Psoas muscle (tissue), 7 donors: ENCODE measurements at regions not wholly inside any gene's neighbourhood (a gene's known extent, or its start where the extent isn't known, plus 50 kb on each side); places are given as distances from the start of the nearest gene placed in this dataset.
"Not testable (repeated sequence)": the region's sequence is repeated elsewhere in the genome, so short reads cannot be mapped to it uniquely, and the experiment has no call there.

Source experiments
- ATAC-seq, 4 donors: fragments of 200-7000 bp; cut with Tn5 transposase; one replicate each; pipeline ENCODE4 v1.9.1; 2020; ENCODE audit warnings: moderate library complexity in 3 of 4, mild to moderate bottlenecking in 2 of 4
- DNase-seq, 2 donors: peaks; one replicate each; pipeline ENCODE4 v3.0.0-alpha.2; 2020
- H3K27ac ChIP-seq: fragments of 200-600 bp; one replicate; pipeline ENCODE4 v1.8.0; 2022
- H3K27me3 ChIP-seq, 3 donors: fragments of 200-600 bp in 1 of 3; one replicate each; pipeline versions ENCODE4 v1.6.1 to v1.8.0; 2013 to 2022; ENCODE audit warnings: low read length in 2 of 3, mild to moderate bottlenecking in 2 of 3, moderate library complexity in 1 of 3; ENCODE audit not compliant: insufficient read depth in 3 of 3
- H3K36me3 ChIP-seq, 2 donors: fragments of 200-600 bp in 1 of 2; one replicate each; pipeline versions ENCODE4 v1.6.1 to v1.8.0; 2013 to 2022; ENCODE audit warnings: low read depth in 1 of 2, mild to moderate bottlenecking in 1 of 2, moderate library complexity in 1 of 2; ENCODE audit not compliant: insufficient read depth in 1 of 2
- H3K4me1 ChIP-seq: fragments of 200-600 bp; one replicate; pipeline ENCODE4 v1.8.0; 2022
- H3K4me3 ChIP-seq: fragments of 200-600 bp; one replicate; pipeline ENCODE4 v1.8.0; 2022; ENCODE audit warnings: mild to moderate bottlenecking
- H3K9me3 ChIP-seq: fragments of 200-600 bp; one replicate; pipeline ENCODE4 v1.8.0; 2022
- WGBS, 3 donors: extraction: QIAGEN DNeasy Blood & Tissue Kit; methylation state at CpG; one replicate each; pipeline versions ENCODE4 v1.1.6 to v1.1.7; 2013; 5-methylcytosine and 5-hydroxymethylcytosine counted together
- intact Hi-C, 2 donors: fragments of 100-400 bp; cut with DNase I; formaldehyde crosslinking; loops; one replicate each; pipeline versions ENCODE4 v1.11.0 to v1.14.2; 2022
- TF ChIP-seq, protein P1 (sequence below): fragments of 200-600 bp; IDR thresholded peaks from one replicate; pipeline ENCODE4 v1.8.0; 2022; ENCODE audit warnings: antibody characterized with exemption
- donor health status: healthy with polysubstance abuse.
- donor health status: DM: no; HTN: no; CAD: no; lungs with moderate emphysema.
- donor health status: Bipolar disorder and iron deficiency.
- donor health status: healthy.
- donor health status: DM: yes; HTN: yes; CAD: no.
- donor health status: DM: no; HTN: no; CAD: no.
- donor health status: DM: yes; HTN: yes; CAD: no.

DNA sequence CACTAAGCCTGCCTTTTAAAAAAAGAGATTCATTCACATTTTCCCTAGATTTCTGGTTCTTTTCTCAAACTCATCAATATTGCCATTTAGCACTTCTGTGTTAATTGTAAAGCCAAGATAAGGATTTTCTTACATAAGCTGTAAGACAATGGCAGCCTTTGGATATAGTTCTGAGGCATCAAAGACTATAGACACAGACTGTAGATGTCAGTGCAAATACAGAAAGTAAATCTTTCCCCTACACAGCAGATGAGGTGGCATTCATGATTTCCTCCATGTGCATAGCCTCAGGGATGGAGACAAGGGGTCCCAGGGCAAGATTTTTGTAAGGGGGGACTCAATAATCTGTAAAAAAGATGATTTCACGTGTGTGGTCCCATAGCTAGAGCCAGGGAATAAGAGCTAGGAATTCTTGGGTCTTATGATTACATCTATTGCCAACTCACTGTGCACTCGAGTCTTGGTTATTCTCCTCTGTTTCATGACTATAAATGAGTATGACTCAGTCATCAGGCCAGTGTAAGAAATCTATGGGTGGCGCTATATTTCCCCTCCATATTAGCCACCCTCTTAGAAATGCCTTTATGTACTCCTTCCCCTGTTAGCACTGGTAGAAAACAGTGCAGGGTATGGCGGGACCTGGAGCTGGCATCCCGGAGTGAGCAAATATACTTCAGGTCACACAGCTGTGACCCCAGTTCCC, 207.5 kb downstream of the EXOC5 start:
- DNase-seq (no peak), ATAC-seq (no peak)
- H3K9me3 ChIP-seq: no peaks in the 10 kb centered on the region
- H3K4me3 ChIP-seq: no peak overlapping the region
- H3K4me1 ChIP-seq: no peaks in the 10 kb centered on the region
- H3K27me3 ChIP-seq: no peaks in the 10 kb centered on the region
- intact Hi-C loops: no loop called here
- no peak overlapping the region for H3K27ac ChIP-seq
- TF ChIP-seq, protein P1, sequence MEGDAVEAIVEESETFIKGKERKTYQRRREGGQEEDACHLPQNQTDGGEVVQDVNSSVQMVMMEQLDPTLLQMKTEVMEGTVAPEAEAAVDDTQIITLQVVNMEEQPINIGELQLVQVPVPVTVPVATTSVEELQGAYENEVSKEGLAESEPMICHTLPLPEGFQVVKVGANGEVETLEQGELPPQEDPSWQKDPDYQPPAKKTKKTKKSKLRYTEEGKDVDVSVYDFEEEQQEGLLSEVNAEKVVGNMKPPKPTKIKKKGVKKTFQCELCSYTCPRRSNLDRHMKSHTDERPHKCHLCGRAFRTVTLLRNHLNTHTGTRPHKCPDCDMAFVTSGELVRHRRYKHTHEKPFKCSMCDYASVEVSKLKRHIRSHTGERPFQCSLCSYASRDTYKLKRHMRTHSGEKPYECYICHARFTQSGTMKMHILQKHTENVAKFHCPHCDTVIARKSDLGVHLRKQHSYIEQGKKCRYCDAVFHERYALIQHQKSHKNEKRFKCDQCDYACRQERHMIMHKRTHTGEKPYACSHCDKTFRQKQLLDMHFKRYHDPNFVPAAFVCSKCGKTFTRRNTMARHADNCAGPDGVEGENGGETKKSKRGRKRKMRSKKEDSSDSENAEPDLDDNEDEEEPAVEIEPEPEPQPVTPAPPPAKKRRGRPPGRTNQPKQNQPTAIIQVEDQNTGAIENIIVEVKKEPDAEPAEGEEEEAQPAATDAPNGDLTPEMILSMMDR: no peak
- no peaks in the 10 kb centered on the region for H3K36me3 ChIP-seq
- WGBS, 3 donors: 64 to 76% (median 76%) methylated on average over 5 of the region's 5 CpGs

DNA sequence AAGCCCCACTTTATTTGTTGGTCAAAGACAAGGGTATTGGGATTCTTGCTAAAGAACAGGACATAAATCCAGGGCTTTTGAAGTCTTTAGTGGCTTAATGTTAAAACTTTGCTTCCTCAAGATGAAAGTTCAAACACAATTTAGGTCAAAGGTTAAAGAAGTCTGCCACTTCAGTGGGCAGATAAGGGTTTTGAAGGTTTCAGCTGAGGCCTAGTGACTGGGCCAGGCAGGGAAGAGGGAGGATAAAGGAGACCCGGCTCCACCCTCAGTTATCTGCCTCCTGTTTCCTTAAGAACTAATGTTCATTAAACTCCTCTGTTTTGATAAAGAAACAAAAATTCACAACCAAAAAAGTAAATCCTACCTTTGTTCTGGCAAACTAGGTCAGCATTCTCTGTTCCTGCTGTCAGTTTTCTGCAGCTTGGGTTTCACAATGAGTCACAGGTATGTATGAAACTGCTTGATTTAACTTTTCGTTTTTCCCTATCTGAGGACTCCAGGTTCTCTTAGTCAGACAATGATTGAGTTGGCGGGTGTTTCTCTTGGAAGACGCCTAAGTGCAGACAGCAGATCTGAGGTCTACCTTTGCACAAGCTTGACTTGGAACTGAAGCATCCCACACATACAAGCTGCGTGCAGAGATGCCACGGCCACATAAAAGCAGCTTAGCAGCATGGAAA, 208.3 kb downstream of the EXOC5 start:
- ATAC-seq (no peak), DNase-seq (no peak)
- TF ChIP-seq, protein P1: no peak
- H3K4me1 ChIP-seq: no peaks in the 10 kb centered on the region
- no peaks in the 10 kb centered on the region for H3K9me3 ChIP-seq
- H3K27ac ChIP-seq: no peak overlapping the region
- intact Hi-C loops: no loop called here
- WGBS, 3 donors: 59 to 66% (median 60%) methylated on average over 6 of the region's 6 CpGs
- H3K4me3 ChIP-seq: no peak overlapping the region
- H3K27me3 ChIP-seq: no peaks in the 10 kb centered on the region
- no peaks in the 10 kb centered on the region for H3K36me3 ChIP-seq

DNA sequence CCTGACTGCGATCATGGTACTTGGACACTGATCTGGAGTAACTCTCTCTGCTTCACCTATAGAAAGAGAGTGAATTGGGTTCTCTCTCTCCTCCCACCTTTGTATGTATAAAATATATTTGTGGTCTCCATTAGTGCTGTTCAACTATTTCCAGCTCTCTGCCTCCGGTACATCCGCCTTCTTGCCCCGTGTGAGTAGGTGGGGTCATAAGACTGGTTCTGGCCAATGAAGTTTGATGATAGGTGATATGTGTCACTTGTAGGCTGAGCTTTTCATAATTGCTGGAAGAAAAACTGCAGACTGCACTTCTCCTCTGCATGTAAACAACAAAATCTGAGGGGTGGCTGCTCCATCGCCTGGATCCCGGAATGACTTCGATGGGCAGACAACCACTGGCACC, 210.4 kb downstream of the EXOC5 start:
- TF ChIP-seq, protein P1: no peak
- H3K4me3 ChIP-seq: no peak overlapping the region
- H3K4me1 ChIP-seq: no peaks in the 10 kb centered on the region
- WGBS, 3 donors: 57 to 58% (median 57%) methylated on average over 7 of the region's 7 CpGs
- H3K27me3 ChIP-seq: no peaks in the 10 kb centered on the region
- H3K9me3 ChIP-seq: no peaks in the 10 kb centered on the region
- no peak for ATAC-seq
- intact Hi-C loops: no loop called here
- no peak for DNase-seq
- H3K27ac ChIP-seq: no peak overlapping the region
- H3K36me3 ChIP-seq: no peaks in the 10 kb centered on the region

DNA sequence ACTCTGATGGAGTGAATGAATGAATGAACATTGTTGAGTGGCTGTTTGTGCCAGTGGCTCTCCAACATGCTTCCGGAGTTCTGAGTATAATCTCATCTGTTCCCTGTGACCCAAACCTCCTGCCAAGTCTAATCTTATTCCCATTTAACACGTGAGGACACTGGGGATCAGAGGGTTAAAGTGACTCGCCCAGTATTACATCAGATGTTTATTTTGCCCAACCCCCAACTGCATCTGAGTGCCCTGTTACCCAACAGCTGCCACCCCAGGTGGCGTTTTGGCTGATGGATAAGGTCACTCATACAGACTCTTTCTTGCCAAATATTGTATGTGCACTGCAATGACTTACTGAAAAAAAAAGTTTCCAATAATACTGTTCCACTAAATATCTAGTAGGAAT, 210.9 kb downstream of the EXOC5 start:
- TF ChIP-seq, protein P1: no peak
- no peak overlapping the region for H3K27ac ChIP-seq
- intact Hi-C loops: no loop called here
- DNase-seq (no peak), ATAC-seq (no peak)
- 12 to 21% (median 18%) methylated on average over 4 of the region's 4 CpGs for WGBS, 3 donors
- H3K4me3 ChIP-seq: no peak overlapping the region
- no peaks in the 10 kb centered on the region for H3K27me3 ChIP-seq
- no peaks in the 10 kb centered on the region for H3K4me1 ChIP-seq
- no peaks in the 10 kb centered on the region for H3K36me3 ChIP-seq
- H3K9me3 ChIP-seq: no peaks in the 10 kb centered on the region

DNA sequence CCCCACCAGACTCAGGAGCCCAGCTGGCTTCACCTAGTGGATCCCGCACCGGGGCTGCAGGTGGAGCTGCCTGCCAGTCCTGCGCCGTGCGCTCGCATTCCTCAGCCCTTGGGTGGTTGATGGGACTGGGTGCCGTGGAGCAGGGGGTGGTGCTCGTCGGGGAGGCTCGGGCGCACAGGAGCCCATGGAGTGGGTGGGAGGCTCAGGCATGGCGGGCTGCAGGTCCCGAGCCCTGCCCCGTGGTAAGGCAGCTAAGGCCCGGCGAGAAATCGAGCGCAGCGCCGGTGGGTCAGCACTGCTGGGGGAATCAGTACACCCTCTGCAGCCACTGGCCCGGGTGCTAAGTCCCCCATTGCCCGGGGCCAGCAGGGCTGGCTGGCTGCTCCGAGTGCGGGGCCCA, 212.2 kb downstream of the EXOC5 start:
- H3K4me1 ChIP-seq, H3K9me3 ChIP-seq, H3K27ac ChIP-seq, ATAC-seq, H3K27me3 ChIP-seq, H3K36me3 ChIP-seq, H3K4me3 ChIP-seq, DNase-seq, intact Hi-C loops: not testable (repeated sequence)
- WGBS, 3 donors: 88 to 94% (median 89%) methylated on average over 10 to 22 of the region's 24 CpGs
